Peyer's patch (tissue), 4 donors: ENCODE measurements at regions not wholly inside any gene's neighbourhood (a gene's known extent, or its start where the extent isn't known, plus 50 kb on each side); places are given as distances from the start of the nearest gene placed in this dataset.

ENCODE experiments used
- DNase-seq, 3 donors: peaks; one replicate each; pipeline ENCODE4 v3.0.0-alpha.2; 2017 to 2019
- H3K27ac ChIP-seq, 4 donors: fragments of 200-600 bp; sonication (generic); one replicate each; pipeline ENCODE4 v1.5.1; 2016 to 2019
- H3K27me3 ChIP-seq, 2 donors: fragments of 200-600 bp; sonication (generic); one replicate each; pipeline ENCODE4 v1.5.1; 2019
- H3K36me3 ChIP-seq, 3 donors: fragments of 200-600 bp; sonication (generic); one replicate each; pipeline ENCODE4 v1.5.1; 2016 to 2019
- H3K4me1 ChIP-seq, 4 donors: fragments of 200-600 bp; sonication (generic); one replicate each; pipeline ENCODE4 v1.5.1; 2016 to 2019
- H3K4me3 ChIP-seq, 4 donors: fragments of 200-600 bp; sonication (generic); 1 replicate in 3 of 4; 2 replicates in 1 of 4; pipeline ENCODE4 v1.5.1; 2016 to 2019; ENCODE audit warnings: mild to moderate bottlenecking in 1 of 4
- H3K9me3 ChIP-seq, 4 donors: fragments of 200-600 bp; sonication (generic); one replicate each; pipeline ENCODE4 v1.5.1; 2016 to 2019; ENCODE audit warnings: mild to moderate bottlenecking in 1 of 4
- CTCF ChIP-seq, 6 experiments: fragments of 450-650 bp in 4 of 6; fragments of 200-600 bp in 2 of 6; sonication (generic) in 1 of 6; IDR thresholded peaks; one replicate each; pipeline ENCODE4 v1.5.1; 2017 to 2019; ENCODE audit warnings: antibody characterized with exemption in 6 of 6, mild to moderate bottlenecking in 3 of 6, moderate library complexity in 1 of 6
- POLR2A ChIP-seq, 2 donors: fragments of 450-650 bp; IDR thresholded peaks; one replicate each; pipeline ENCODE4 v1.5.1; 2017; ENCODE audit warnings: antibody characterized with exemption in 2 of 2, mild to moderate bottlenecking in 2 of 2, moderate library complexity in 2 of 2

GRCh38 chr7:40964610-40965009 is 738.3 kb downstream of the INHBA start:
- Histone ChIP-seq H3K27ac (no peak overlapping the region), H3K9me3 (no peaks in the 10 kb centered on the region), H3K4me1 (no peaks in the 10 kb centered on the region), H3K27me3 (no peaks in the 10 kb centered on the region), H3K4me3 (no peak overlapping the region), H3K36me3 (no peaks in the 10 kb centered on the region)
- DNase-seq = no peak
- no peak for TF ChIP-seq POLR2A (IDR thresholded peaks at IDR 0.05)
- TF ChIP-seq CTCF (IDR thresholded peaks at IDR 0.05) = no peak

- H3K4me3 ChIP-seq = no peak overlapping the region
- H3K9me3 ChIP-seq = no peaks in the 10 kb centered on the region
- no peaks in the 10 kb centered on the region for H3K36me3 ChIP-seq
- no peaks in the 10 kb centered on the region for H3K27me3 ChIP-seq
- no peaks in the 10 kb centered on the region for H3K4me1 ChIP-seq
- DNase-seq = no peak
- no peak overlapping the region for H3K27ac ChIP-seq
- no peak for TF ChIP-seq CTCF (IDR thresholded peaks at IDR 0.05)
- no peak for TF ChIP-seq POLR2A (IDR thresholded peaks at IDR 0.05)
Observed at GRCh38 chr7:40959955-40960354, 742.9 kb downstream of the INHBA start.

- H3K27ac ChIP-seq = no peak overlapping the region
- TF ChIP-seq CTCF (IDR thresholded peaks at IDR 0.05) (no peak), POLR2A (IDR thresholded peaks at IDR 0.05) (no peak)
- no peak overlapping the region for H3K4me3 ChIP-seq
- H3K9me3 ChIP-seq = peaks cover 0 to 3% (median 0%) of the 10 kb centered on the region in 4 donors
- DNase-seq = no peak
- H3K4me1 ChIP-seq = no peaks in the 10 kb centered on the region
- no peaks in the 10 kb centered on the region for H3K36me3 ChIP-seq
- H3K27me3 ChIP-seq = no peaks in the 10 kb centered on the region
Observed at GRCh38 chr7:40948239-40948638, 754.7 kb downstream of the INHBA start.

- DNase-seq = no peak
- no peak for TF ChIP-seq POLR2A (IDR thresholded peaks at IDR 0.05)
- TF ChIP-seq CTCF (IDR thresholded peaks at IDR 0.05) = no peak
- Histone ChIP-seq H3K4me1 (no peaks in the 10 kb centered on the region), H3K4me3 (no peak overlapping the region), H3K9me3 (peaks cover 0 to 3% (median 0%) of the 10 kb centered on the region in 4 donors), H3K36me3 (no peaks in the 10 kb centered on the region), H3K27ac (no peak overlapping the region), H3K27me3 (no peaks in the 10 kb centered on the region)
Observed at GRCh38 chr7:40947566-40947965, 755.3 kb downstream of the INHBA start.

- Histone ChIP-seq H3K9me3 (peaks cover 0 to 3% (median 0%) of the 10 kb centered on the region in 4 donors), H3K27me3 (no peaks in the 10 kb centered on the region), H3K27ac (no peak overlapping the region), H3K4me3 (no peak overlapping the region), H3K36me3 (no peaks in the 10 kb centered on the region), H3K4me1 (no peaks in the 10 kb centered on the region)
- TF ChIP-seq CTCF (IDR thresholded peaks at IDR 0.05) (no peak), POLR2A (IDR thresholded peaks at IDR 0.05) (no peak)
- no peak for DNase-seq
Observed at GRCh38 chr7:40946549-40946948, 756.3 kb downstream of the INHBA start.

- Histone ChIP-seq H3K4me1 (no peaks in the 10 kb centered on the region), H3K27me3 (no peaks in the 10 kb centered on the region), H3K9me3 (peaks cover 0 to 3% (median 0%) of the 10 kb centered on the region in 4 donors), H3K27ac (no peak overlapping the region), H3K4me3 (no peak overlapping the region), H3K36me3 (no peaks in the 10 kb centered on the region)
- DNase-seq = no peak
- no peak for TF ChIP-seq POLR2A (IDR thresholded peaks at IDR 0.05)
- TF ChIP-seq CTCF (IDR thresholded peaks at IDR 0.05) = no peak
Observed at GRCh38 chr7:40945788-40946187, 757.1 kb downstream of the INHBA start.
